H1 (cell line): ENCODE measurements at regions not wholly inside any gene's neighbourhood (a gene's known extent, or its start where the extent isn't known, plus 50 kb on each side); places are given as distances from the start of the nearest gene placed in this dataset.

Experiments
- CTCF ChIP-seq, 3 experiments: IDR thresholded peaks; 1 replicate in 2 of 3; 2 replicates in 1 of 3; pipeline versions ENCODE4 v1.5.1 to v1.6.1; 2011; ENCODE audit warnings: low read length in 3 of 3, mild to moderate bottlenecking in 3 of 3, inconsistent platforms in 2 of 3, low read depth in 1 of 3, moderate library complexity in 1 of 3; ENCODE audit not compliant: insufficient read depth in 1 of 3; ENCODE audit errors: control extremely low read depth in 1 of 3
- EZH2 ChIP-seq: fragments of 200-600 bp; sonication (generic); IDR thresholded peaks from 2 replicates; pipeline ENCODE4 v1.7.1; 2012; ENCODE audit warnings: low read depth, mild to moderate bottlenecking, moderate library complexity, low read length, inconsistent platforms; ENCODE audit not compliant: severe bottlenecking
- GABPA ChIP-seq: IDR thresholded peaks from 2 replicates; pipeline ENCODE4 v1.6.1; 2011; ENCODE audit warnings: mild to moderate bottlenecking, low read length, moderate library complexity, borderline replicate concordance; ENCODE audit not compliant: insufficient read depth
- POLR2A ChIP-seq, 2 experiments: IDR thresholded peaks; 1 replicate in 1 of 2; 2 replicates in 1 of 2; pipeline ENCODE4 v1.6.1; 2011; ENCODE audit warnings: low read depth in 2 of 2, low read length in 2 of 2, mild to moderate bottlenecking in 2 of 2; ENCODE audit errors: control extremely low read depth in 1 of 2
- POLR2AphosphoS5 ChIP-seq: IDR thresholded peaks from 2 replicates; pipeline ENCODE4 v1.6.1; 2011; ENCODE audit warnings: low read depth, low read length
- YY1 ChIP-seq: IDR thresholded peaks from 2 replicates; pipeline ENCODE4 v1.6.1; 2011; ENCODE audit warnings: low read depth, mild to moderate bottlenecking, low read length

DNA sequence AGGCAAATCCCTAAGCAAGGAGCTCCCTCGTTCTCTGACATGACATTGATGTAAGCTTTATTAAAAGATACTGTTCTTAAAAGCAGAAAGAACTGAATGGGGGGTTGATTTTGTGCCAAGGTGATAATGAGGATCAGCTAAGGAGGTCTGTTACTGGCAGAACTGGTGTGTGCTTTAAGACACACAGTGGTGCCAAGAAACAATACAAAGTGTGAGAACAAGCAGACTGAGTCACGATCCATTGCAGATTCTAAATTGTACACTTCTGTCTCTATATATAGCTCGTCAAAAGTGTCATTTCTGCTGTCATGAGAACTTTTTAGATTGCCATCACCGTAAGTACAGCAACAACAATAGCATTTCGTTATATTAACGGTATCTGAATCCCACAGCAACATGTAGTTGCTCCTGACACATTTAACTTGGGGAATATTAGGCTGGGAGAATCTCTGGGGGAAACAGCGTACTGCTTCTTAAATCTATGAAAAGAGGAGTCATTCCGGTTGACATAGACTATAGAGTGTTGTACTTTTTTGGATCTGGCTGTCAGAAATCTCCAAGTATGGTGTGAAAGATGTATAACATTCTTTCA lies 151.3 kb upstream of the PRKD1 start:
- no peak for TF ChIP-seq POLR2AphosphoS5
- TF ChIP-seq EZH2: no peak
- TF ChIP-seq POLR2A (IDR thresholded peaks at IDR 0.05; ENCODE audit: control extremely low read depth in 1 of 2, low read depth in 2 of 2, low read length in 2 of 2): no peak
- no peak for TF ChIP-seq CTCF (IDR thresholded peaks at IDR 0.05; ENCODE audit: control extremely low read depth in 1 of 3, insufficient read depth in 1 of 3, low read depth in 1 of 3, low read length in 3 of 3)
- TF ChIP-seq YY1: no peak
- no peak for TF ChIP-seq GABPA
